Stimulated activated memory B cell treated with anti-CD40 and anti-IgM and Interleukin-4, amounts not matched to agents 10 μg/mL and 1 μg/mL and 100 μg/mL, for 72 hours (primary cell): ENCODE measurements at regions not wholly inside any gene's neighbourhood (a gene's known extent, or its start where the extent isn't known, plus 50 kb on each side); places are given as distances from the start of the nearest gene placed in this dataset.

ENCODE experiments used
- ATAC-seq: fragments of 150-1000 bp; cut with Tn5 transposase; 2 replicates; pipeline ENCODE4 v1.10.0; 2021
- H3K27ac Mint-ChIP-seq: one replicate; pipeline ENCODE4 v1.8.0; 2022; ENCODE audit warnings: mild to moderate bottlenecking, mixed read lengths
- H3K27me3 Mint-ChIP-seq: one replicate; pipeline ENCODE4 v1.8.0; 2022; ENCODE audit warnings: mixed read lengths
- H3K36me3 Mint-ChIP-seq: one replicate; pipeline ENCODE4 v1.8.0; 2022; ENCODE audit warnings: mixed read lengths
- H3K4me1 Mint-ChIP-seq: one replicate; pipeline ENCODE4 v1.8.0; 2022; ENCODE audit warnings: mixed read lengths
- H3K4me3 Mint-ChIP-seq: one replicate; pipeline ENCODE4 v1.8.0; 2022; ENCODE audit warnings: mild to moderate bottlenecking, moderate library complexity, mixed read lengths
- H3K9me3 Mint-ChIP-seq: one replicate; pipeline ENCODE4 v1.8.0; 2022; ENCODE audit warnings: mixed read lengths

- Mint-ChIP-seq H3K27me3 (no peaks in the 10 kb centered on the region), H3K4me3 (no peak overlapping the region), H3K9me3 (no peaks in the 10 kb centered on the region), H3K36me3 (no peaks in the 10 kb centered on the region), H3K4me1 (no peaks in the 10 kb centered on the region), H3K27ac (no peak overlapping the region)
- no peak for ATAC-seq
These were observed 138.3 kb upstream of the NRXN1 start for GRCh38 chr2:51170273-51170672.

DNA sequence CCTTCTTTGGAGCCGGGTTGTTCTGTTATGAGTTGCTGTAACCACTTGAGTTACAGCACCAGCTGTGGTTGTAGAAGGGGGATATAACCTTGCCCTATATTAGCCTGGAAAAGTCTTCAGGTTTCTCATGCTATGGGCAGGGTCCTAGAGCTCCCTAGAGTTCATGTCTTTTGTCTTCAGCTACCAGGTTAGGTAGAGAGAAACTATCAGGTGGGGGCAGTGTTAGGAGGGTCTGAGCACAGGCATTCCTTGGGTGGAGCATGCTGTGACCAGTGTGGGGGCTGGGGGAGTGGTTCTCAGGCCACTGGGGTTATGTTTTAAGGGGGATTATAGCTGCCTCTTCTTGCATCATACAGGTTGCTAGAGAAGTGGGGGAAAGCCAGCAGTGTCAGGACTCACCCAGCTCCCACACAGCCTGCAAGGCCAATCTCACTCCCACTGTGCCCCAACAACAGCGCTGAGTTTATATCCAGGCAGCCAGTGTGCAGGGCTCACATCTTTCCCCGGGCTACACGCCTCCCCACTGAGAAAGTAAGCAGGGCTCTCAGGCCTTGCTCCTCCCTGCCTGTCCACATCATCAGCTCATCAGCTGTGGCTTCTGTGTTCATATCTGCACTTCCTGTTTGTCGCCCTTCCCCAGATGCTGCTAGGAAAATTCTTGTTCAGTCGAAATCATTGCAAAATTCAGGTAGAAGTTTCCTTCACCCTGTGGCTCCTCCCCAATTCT, 133.8 kb upstream of the NRXN1 start:
- no peak overlapping the region for H3K27ac Mint-ChIP-seq
- ATAC-seq = peak; percentile 51
- H3K4me3 Mint-ChIP-seq = no peak overlapping the region
- no peaks in the 10 kb centered on the region for H3K4me1 Mint-ChIP-seq
- no peaks in the 10 kb centered on the region for H3K36me3 Mint-ChIP-seq
- H3K27me3 Mint-ChIP-seq = no peaks in the 10 kb centered on the region
- no peaks in the 10 kb centered on the region for H3K9me3 Mint-ChIP-seq

DNA sequence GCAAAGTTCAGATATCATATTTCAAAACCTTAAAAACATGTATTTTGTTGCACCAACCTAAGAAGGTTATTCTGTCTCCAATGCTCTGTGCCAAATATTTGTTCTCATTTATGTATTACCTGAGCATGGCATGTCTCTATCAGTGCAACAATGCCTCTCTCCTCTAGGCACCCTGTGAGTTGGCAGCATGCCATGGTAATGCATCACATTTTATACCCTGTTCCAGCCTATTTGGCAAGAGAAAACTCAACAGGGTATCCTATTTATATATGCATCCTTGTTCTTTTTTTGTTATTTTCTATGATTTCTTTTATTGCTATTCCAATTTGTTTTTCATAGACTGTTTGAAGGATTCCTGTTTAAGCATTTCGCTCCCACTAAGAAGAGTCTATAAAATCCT, 126.3 kb upstream of the NRXN1 start:
- Mint-ChIP-seq H3K4me1 (no peaks in the 10 kb centered on the region), H3K4me3 (no peak overlapping the region), H3K36me3 (no peaks in the 10 kb centered on the region), H3K27ac (no peak overlapping the region), H3K9me3 (peaks cover 3% of the 10 kb centered on the region), H3K27me3 (no peaks in the 10 kb centered on the region)
- no peak for ATAC-seq

DNA sequence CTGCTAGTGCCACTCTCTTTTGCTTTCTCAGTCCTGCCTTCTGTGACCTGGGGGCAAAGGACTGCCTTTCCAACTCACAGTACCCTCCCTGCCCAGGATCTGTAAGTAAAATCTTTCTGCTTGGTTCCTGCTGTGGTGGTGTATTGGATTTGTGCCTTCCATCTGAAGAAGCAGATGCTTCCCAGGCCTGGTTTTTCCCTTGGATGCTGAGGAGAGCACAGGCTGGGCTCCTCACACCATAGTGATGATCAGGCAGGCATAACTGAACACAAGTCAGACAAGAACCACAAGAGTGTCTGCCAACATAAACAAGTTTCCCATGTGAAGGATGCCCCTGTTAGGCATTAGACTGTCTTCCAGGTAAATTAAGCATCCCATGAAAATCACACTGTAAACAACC, 121.3 kb upstream of the NRXN1 start:
- H3K9me3 Mint-ChIP-seq = peaks cover 7% of the 10 kb centered on the region
- no peak overlapping the region for H3K27ac Mint-ChIP-seq
- no peak overlapping the region for H3K4me3 Mint-ChIP-seq
- no peaks in the 10 kb centered on the region for H3K27me3 Mint-ChIP-seq
- ATAC-seq = no peak
- H3K4me1 Mint-ChIP-seq = no peaks in the 10 kb centered on the region
- H3K36me3 Mint-ChIP-seq = no peaks in the 10 kb centered on the region

DNA sequence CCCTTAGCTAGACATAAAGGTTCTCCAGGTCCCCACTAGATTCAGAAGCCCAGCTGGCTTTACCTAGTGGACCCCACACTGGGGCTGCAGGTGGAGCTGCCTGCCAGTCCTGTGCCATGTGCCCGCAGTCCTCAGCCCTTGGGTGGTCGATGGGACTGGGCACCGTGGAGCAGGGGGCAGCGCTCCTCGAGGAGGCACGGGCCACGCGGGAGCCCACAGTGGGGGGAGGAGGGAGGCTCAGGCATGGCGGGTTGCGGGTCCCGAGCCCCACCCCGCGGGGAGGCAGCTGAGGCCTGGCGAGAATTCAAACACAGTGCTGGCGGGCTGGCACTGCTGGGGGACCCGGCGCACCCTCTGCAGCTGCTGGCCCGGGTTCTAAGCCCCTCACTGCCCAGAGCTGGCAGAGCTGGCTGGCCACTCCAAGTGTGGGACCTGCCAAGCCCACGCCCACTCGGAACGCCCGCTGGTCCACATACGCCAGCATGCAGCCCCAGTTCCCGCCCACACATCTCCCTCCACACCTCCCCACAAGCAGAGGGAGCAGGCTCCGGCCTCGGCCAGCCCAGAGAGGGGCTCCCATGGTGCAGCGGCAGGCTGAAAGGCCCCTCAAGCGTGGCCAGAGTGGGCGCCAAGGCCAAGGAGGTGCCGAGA, 119.7 kb upstream of the NRXN1 start:
- no peak overlapping the region for H3K4me3 Mint-ChIP-seq
- no peaks in the 10 kb centered on the region for H3K36me3 Mint-ChIP-seq
- no peaks in the 10 kb centered on the region for H3K27me3 Mint-ChIP-seq
- no peak overlapping the region for H3K27ac Mint-ChIP-seq
- peaks cover 3% of the 10 kb centered on the region for H3K9me3 Mint-ChIP-seq
- ATAC-seq = no peak
- H3K4me1 Mint-ChIP-seq = no peaks in the 10 kb centered on the region

GRCh38 chr2:51149725-51150124, 117.8 kb upstream of the NRXN1 start:
- H3K36me3 Mint-ChIP-seq = no peaks in the 10 kb centered on the region
- no peak overlapping the region for H3K4me3 Mint-ChIP-seq
- H3K27ac Mint-ChIP-seq = no peak overlapping the region
- ATAC-seq = no peak
- H3K27me3 Mint-ChIP-seq = no peaks in the 10 kb centered on the region
- peaks cover 3% of the 10 kb centered on the region for H3K9me3 Mint-ChIP-seq
- no peaks in the 10 kb centered on the region for H3K4me1 Mint-ChIP-seq

DNA sequence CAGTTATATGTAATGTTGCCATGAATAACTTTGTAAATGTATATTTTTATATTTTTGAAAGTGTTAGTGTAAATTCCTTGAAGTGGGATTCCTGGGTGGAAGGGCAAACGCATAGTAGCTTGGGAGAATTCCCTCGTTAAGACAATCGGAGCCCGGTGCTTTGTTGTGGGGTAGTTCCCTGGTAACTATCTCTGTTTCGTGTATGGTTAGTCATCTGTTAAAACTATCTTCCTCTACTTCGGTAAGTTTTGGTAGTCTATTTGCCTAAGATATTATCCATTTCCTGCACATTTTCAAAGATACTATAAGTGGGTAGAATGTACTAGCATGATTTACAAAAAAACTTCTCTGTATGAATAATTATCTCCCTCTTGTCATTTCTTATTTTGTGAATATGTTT, 113.8 kb upstream of the NRXN1 start:
- no peaks in the 10 kb centered on the region for H3K27me3 Mint-ChIP-seq
- H3K4me1 Mint-ChIP-seq = no peaks in the 10 kb centered on the region
- no peak for ATAC-seq
- no peak overlapping the region for H3K4me3 Mint-ChIP-seq
- no peaks in the 10 kb centered on the region for H3K36me3 Mint-ChIP-seq
- H3K27ac Mint-ChIP-seq = no peak overlapping the region
- H3K9me3 Mint-ChIP-seq = peaks cover 3% of the 10 kb centered on the region

GRCh38 chr2:51120754-51121280, 88.9 kb upstream of the NRXN1 start:
- no peaks in the 10 kb centered on the region for H3K4me1 Mint-ChIP-seq
- H3K27ac Mint-ChIP-seq = no peak overlapping the region
- H3K9me3 Mint-ChIP-seq = peaks cover 3% of the 10 kb centered on the region
- H3K27me3 Mint-ChIP-seq = no peaks in the 10 kb centered on the region
- no peak for ATAC-seq
- no peaks in the 10 kb centered on the region for H3K36me3 Mint-ChIP-seq
- H3K4me3 Mint-ChIP-seq = no peak overlapping the region

DNA sequence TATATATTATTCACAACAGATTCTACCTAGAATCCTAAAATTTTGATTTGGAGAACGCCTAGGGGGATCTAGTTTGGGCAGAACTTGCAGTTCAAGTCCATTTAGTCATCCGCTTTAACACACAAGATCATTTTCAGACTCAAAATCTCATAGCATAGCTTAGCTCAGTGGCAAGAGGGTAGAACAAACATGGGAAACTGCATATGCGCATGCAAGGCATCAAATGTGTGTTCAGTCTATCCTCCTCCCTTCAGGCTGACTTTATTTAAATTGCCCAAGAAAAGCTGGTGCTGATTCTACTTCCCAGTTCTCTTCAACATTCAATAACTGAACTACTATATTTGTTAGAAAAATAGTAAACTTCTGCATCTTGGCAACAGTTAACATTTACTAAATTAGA, 79.6 kb upstream of the NRXN1 start:
- no peaks in the 10 kb centered on the region for H3K36me3 Mint-ChIP-seq
- H3K4me1 Mint-ChIP-seq = no peaks in the 10 kb centered on the region
- H3K9me3 Mint-ChIP-seq = peaks cover under 1% of the 10 kb centered on the region
- no peak overlapping the region for H3K4me3 Mint-ChIP-seq
- no peaks in the 10 kb centered on the region for H3K27me3 Mint-ChIP-seq
- no peak for ATAC-seq
- no peak overlapping the region for H3K27ac Mint-ChIP-seq

- Mint-ChIP-seq H3K4me3 (no peak overlapping the region), H3K36me3 (no peaks in the 10 kb centered on the region)
These were observed 76.9 kb upstream of the NRXN1 start for GRCh38 chr2:51108794-51109193.

GRCh38 chr2:51107841-51108240, 75.9 kb upstream of the NRXN1 start:
- H3K27ac Mint-ChIP-seq = no peak overlapping the region
- no peaks in the 10 kb centered on the region for H3K36me3 Mint-ChIP-seq
- H3K4me3 Mint-ChIP-seq = no peak overlapping the region
- H3K4me1 Mint-ChIP-seq = no peaks in the 10 kb centered on the region
- H3K9me3 Mint-ChIP-seq = peaks cover 6% of the 10 kb centered on the region
- ATAC-seq = no peak
- H3K27me3 Mint-ChIP-seq = no peaks in the 10 kb centered on the region

More at GRCh38 chr2:51108794-51109193, 76.9 kb upstream of the NRXN1 start:
- no peaks in the 10 kb centered on the region for H3K4me1 Mint-ChIP-seq
- no peaks in the 10 kb centered on the region for H3K27me3 Mint-ChIP-seq
- no peak overlapping the region for H3K27ac Mint-ChIP-seq
- no peak for ATAC-seq
- H3K9me3 Mint-ChIP-seq = no peaks in the 10 kb centered on the region

DNA sequence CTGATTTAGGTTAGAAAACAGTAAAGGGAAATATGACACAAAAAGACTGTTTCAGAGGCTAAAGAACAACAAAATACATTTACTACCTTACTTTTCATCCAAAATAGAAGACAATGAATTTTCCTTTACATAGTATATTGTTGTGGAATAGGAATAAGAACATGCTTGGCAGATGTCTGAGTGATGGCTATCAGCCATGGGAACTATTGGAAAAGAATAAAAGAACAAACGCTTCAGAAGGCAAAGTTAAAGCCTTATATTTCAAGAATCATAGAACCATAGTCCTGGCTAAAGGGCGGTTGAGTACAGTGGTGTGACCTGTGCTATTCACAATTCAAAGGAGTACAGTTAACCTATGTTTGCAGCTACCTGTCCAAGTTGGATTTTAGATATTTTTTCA, 73.9 kb upstream of the NRXN1 start:
- Mint-ChIP-seq H3K4me1 (no peaks in the 10 kb centered on the region), H3K9me3 (peaks cover 6% of the 10 kb centered on the region), H3K4me3 (no peak overlapping the region), H3K36me3 (no peaks in the 10 kb centered on the region), H3K27ac (no peak overlapping the region), H3K27me3 (no peaks in the 10 kb centered on the region)
- no peak for ATAC-seq

- H3K4me1 Mint-ChIP-seq = no peaks in the 10 kb centered on the region
- no peaks in the 10 kb centered on the region for H3K27me3 Mint-ChIP-seq
- peaks cover 6% of the 10 kb centered on the region for H3K9me3 Mint-ChIP-seq
- no peak overlapping the region for H3K4me3 Mint-ChIP-seq
- H3K36me3 Mint-ChIP-seq = no peaks in the 10 kb centered on the region
- no peak for ATAC-seq
- no peak overlapping the region for H3K27ac Mint-ChIP-seq
These were observed 71.3 kb upstream of the NRXN1 start for GRCh38 chr2:51103205-51103604.

GRCh38 chr2:51093016-51093415, 61.1 kb upstream of the NRXN1 start:
- Mint-ChIP-seq H3K4me1 (no peaks in the 10 kb centered on the region), H3K27me3 (no peaks in the 10 kb centered on the region), H3K4me3 (no peak overlapping the region), H3K27ac (no peak overlapping the region), H3K9me3 (no peaks in the 10 kb centered on the region), H3K36me3 (no peaks in the 10 kb centered on the region)
- no peak for ATAC-seq

DNA sequence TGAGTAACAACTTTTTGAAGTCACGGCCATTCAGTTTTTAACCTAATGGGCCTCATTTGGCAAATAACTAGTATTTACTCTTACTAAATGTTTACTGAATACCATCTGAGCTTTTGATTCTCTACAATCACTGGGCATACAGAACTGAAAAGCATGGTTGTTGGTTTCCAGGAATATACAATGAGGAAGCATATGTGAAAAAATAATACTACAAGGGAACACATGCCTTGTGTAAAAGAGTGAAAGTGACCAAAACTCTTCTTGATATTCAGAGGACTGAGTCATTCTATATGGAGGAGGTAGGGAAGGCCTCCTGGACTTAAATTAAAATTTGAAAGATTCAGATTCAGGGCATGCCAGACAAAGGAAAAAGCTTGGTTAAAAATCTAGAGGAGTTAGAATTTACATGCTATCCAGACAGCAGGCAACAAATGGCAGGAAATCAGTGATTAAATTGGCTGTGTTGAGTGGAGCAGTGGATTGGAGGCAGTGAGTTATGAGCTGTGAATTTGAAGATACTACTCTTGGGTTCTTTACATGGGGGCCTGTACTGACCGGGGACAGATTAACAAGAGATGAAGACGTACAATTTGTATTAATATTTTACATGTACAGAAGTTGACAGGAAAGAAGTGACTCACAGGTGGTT, 53.6 kb upstream of the NRXN1 start:
- Mint-ChIP-seq H3K4me1 (no peaks in the 10 kb centered on the region), H3K36me3 (no peaks in the 10 kb centered on the region), H3K9me3 (peaks cover 4% of the 10 kb centered on the region), H3K4me3 (no peak overlapping the region), H3K27ac (no peak overlapping the region), H3K27me3 (no peaks in the 10 kb centered on the region)
- ATAC-seq = no peak

GRCh38 chr2:51084750-51085149, 52.8 kb upstream of the NRXN1 start:
- no peak overlapping the region for H3K4me3 Mint-ChIP-seq
- peaks cover 4% of the 10 kb centered on the region for H3K9me3 Mint-ChIP-seq
- no peaks in the 10 kb centered on the region for H3K4me1 Mint-ChIP-seq
- H3K27me3 Mint-ChIP-seq = no peaks in the 10 kb centered on the region
- no peaks in the 10 kb centered on the region for H3K36me3 Mint-ChIP-seq
- H3K27ac Mint-ChIP-seq = no peak overlapping the region
- ATAC-seq = no peak
